Osteoblast (primary cell): ENCODE measurements at regions not wholly inside any gene's neighbourhood (a gene's known extent, or its start where the extent isn't known, plus 50 kb on each side); places are given as distances from the start of the nearest gene placed in this dataset.

Experiments used
- DNase-seq: peaks from one replicate; pipeline ENCODE4 v3.0.0; 2011; ENCODE audit warnings: low spot score, mixed read lengths; ENCODE audit not compliant: insufficient read length; ENCODE audit errors: missing footprints
- H2AFZ ChIP-seq: 2 replicates; pipeline ENCODE4 v1.6.0; 2011; ENCODE audit warnings: mild to moderate bottlenecking, low read length
- H3K27ac ChIP-seq: 2 replicates; pipeline ENCODE4 v1.5.1; 2011; ENCODE audit warnings: mild to moderate bottlenecking, low read depth, low read length, moderate library complexity
- H3K27me3 ChIP-seq: 2 replicates; pipeline ENCODE4 v1.6.0; 2012; ENCODE audit warnings: mild to moderate bottlenecking, control low read depth, inconsistent platforms, low read length, moderate library complexity; ENCODE audit not compliant: insufficient read depth
- H3K36me3 ChIP-seq: 2 replicates; pipeline ENCODE4 v1.5.1; 2011; ENCODE audit warnings: mild to moderate bottlenecking, low read length, control low read depth, moderate library complexity; ENCODE audit not compliant: insufficient read depth
- H3K4me1 ChIP-seq: 2 replicates; pipeline ENCODE4 v1.5.1; 2011; ENCODE audit warnings: mild to moderate bottlenecking, low read length, control low read depth, moderate library complexity; ENCODE audit not compliant: insufficient read depth
- H3K4me2 ChIP-seq: 2 replicates; pipeline ENCODE4 v1.6.0; 2011; ENCODE audit warnings: mild to moderate bottlenecking, low read length; ENCODE audit not compliant: insufficient read depth
- H3K4me3 ChIP-seq: fragments of 200-600 bp; sonication (generic); 3 replicates; pipeline ENCODE4 v1.5.1; 2012; ENCODE audit warnings: mild to moderate bottlenecking, low read length, inconsistent platforms; ENCODE audit not compliant: insufficient read depth
- H3K79me2 ChIP-seq: 2 replicates; pipeline ENCODE4 v1.6.0; 2012; ENCODE audit warnings: mild to moderate bottlenecking, low read length, control low read depth, inconsistent platforms; ENCODE audit not compliant: insufficient read depth
- H3K9me3 ChIP-seq: 2 replicates; pipeline ENCODE4 v1.5.1; 2011; ENCODE audit warnings: low read depth, low read length, control low read depth
- H4K20me1 ChIP-seq: 2 replicates; pipeline ENCODE4 v1.6.0; 2012; ENCODE audit warnings: mild to moderate bottlenecking, low read length, control low read depth; ENCODE audit not compliant: insufficient read depth
- CTCF ChIP-seq: IDR thresholded peaks from 2 replicates; pipeline ENCODE4 v1.5.1; 2011; ENCODE audit warnings: mild to moderate bottlenecking, low read depth, low read length, moderate library complexity; ENCODE audit errors: extremely low read depth

GRCh38 chr11:109612496-109612895 is 190.5 kb downstream of the C11orf87 start:
- Histone ChIP-seq H3K79me2 (no peaks in the 10 kb centered on the region), H3K4me3 (no peak overlapping the region), H3K27me3 (no peaks in the 10 kb centered on the region), H3K36me3 (no peaks in the 10 kb centered on the region), H4K20me1 (no peaks in the 10 kb centered on the region), H3K9me3 (no peaks in the 10 kb centered on the region), H3K27ac (no peak overlapping the region), H3K4me1 (no peaks in the 10 kb centered on the region), H3K4me2 (no peak overlapping the region), H2AFZ (no peak overlapping the region)
- DNase-seq: no peak
- no peak for TF ChIP-seq CTCF

GRCh38 chr11:109619498-109619897 is 197.5 kb downstream of the C11orf87 start:
- Histone ChIP-seq H3K4me2 (no peak overlapping the region), H2AFZ (no peak overlapping the region), H3K9me3 (no peaks in the 10 kb centered on the region), H3K79me2 (no peaks in the 10 kb centered on the region), H3K4me1 (no peaks in the 10 kb centered on the region), H3K27me3 (no peaks in the 10 kb centered on the region), H4K20me1 (no peaks in the 10 kb centered on the region), H3K36me3 (no peaks in the 10 kb centered on the region), H3K27ac (no peak overlapping the region), H3K4me3 (no peak overlapping the region)
- TF ChIP-seq CTCF: no peak
- no peak for DNase-seq

- Histone ChIP-seq H3K27me3 (peaks cover 4% of the 10 kb centered on the region), H3K4me1 (no peaks in the 10 kb centered on the region), H4K20me1 (no peaks in the 10 kb centered on the region), H3K9me3 (no peaks in the 10 kb centered on the region), H3K79me2 (no peaks in the 10 kb centered on the region), H3K36me3 (no peaks in the 10 kb centered on the region), H3K4me3 (no peak overlapping the region), H2AFZ (no peak overlapping the region), H3K27ac (no peak overlapping the region), H3K4me2 (no peak overlapping the region)
- DNase-seq: no peak
- TF ChIP-seq CTCF: no peak
These were observed 207.7 kb downstream of the C11orf87 start for GRCh38 chr11:109629734-109630133.

GRCh38 chr11:109641549-109641948 is 219.6 kb downstream of the C11orf87 start:
- H3K4me2 ChIP-seq: no peak overlapping the region
- no peaks in the 10 kb centered on the region for H3K27me3 ChIP-seq
- H3K9me3 ChIP-seq: no peaks in the 10 kb centered on the region
- no peak overlapping the region for H3K27ac ChIP-seq
- no peak overlapping the region for H2AFZ ChIP-seq
- peak; percentile 33 for TF ChIP-seq CTCF
- no peak overlapping the region for H3K4me3 ChIP-seq
- no peaks in the 10 kb centered on the region for H3K79me2 ChIP-seq
- H4K20me1 ChIP-seq: no peaks in the 10 kb centered on the region
- H3K36me3 ChIP-seq: no peaks in the 10 kb centered on the region
- no peak for DNase-seq
- no peaks in the 10 kb centered on the region for H3K4me1 ChIP-seq
